Gastrocnemius medialis (tissue), 4 donors: ENCODE measurements at regions not wholly inside any gene's neighbourhood (a gene's known extent, or its start where the extent isn't known, plus 50 kb on each side); places are given as distances from the start of the nearest gene placed in this dataset.

Experiments
- ATAC-seq, 2 donors: fragments of 150-250 bp; one replicate each; pipeline ENCODE4 v1.9.1; 2016
- DNase-seq, 2 donors: peaks; one replicate each; pipeline ENCODE4 v3.0.0-alpha.2; 2019
- H3K27ac ChIP-seq, 4 donors: fragments of 200-600 bp; sonication (generic); 1 replicate in 1 of 4; 2 replicates in 3 of 4; pipeline ENCODE4 v1.5.1; 2016 to 2018; ENCODE audit warnings: mild to moderate bottlenecking in 2 of 4, moderate library complexity in 1 of 4
- H3K27me3 ChIP-seq, 3 donors: fragments of 200-600 bp; sonication (generic) in 2 of 3; 1 replicate in 1 of 3; 2 replicates in 2 of 3; pipeline versions ENCODE4 v1.5.1 to v1.6.0; 2016 to 2019; ENCODE audit warnings: mild to moderate bottlenecking in 1 of 3, moderate library complexity in 1 of 3
- H3K36me3 ChIP-seq, 2 donors: fragments of 200-600 bp; sonication (generic) in 1 of 2; one replicate each; pipeline ENCODE4 v1.5.1; 2017 to 2018
- H3K4me1 ChIP-seq, 2 donors: fragments of 200-600 bp; sonication (generic) in 1 of 2; one replicate each; pipeline ENCODE4 v1.5.1; 2016 to 2017; ENCODE audit warnings: mild to moderate bottlenecking in 2 of 2
- H3K4me3 ChIP-seq, 4 donors: fragments of 200-600 bp; sonication (generic) in 3 of 4; 1 replicate in 1 of 4; 2 replicates in 3 of 4; pipeline ENCODE4 v1.5.1; 2016 to 2019; ENCODE audit warnings: mild to moderate bottlenecking in 2 of 4
- H3K9me3 ChIP-seq, 3 donors: fragments of 200-600 bp; sonication (generic) in 2 of 3; 1 replicate in 1 of 3; 2 replicates in 2 of 3; pipeline ENCODE4 v1.5.1; 2016 to 2019
- CTCF ChIP-seq, 5 experiments: fragments of 450-650 bp in 3 of 5; fragments of 200-600 bp in 2 of 5; sonication (generic) in 2 of 5; IDR thresholded peaks in 4 of 5; conservative IDR thresholded peaks in 1 of 5; 1 replicate in 4 of 5; 2 replicates in 1 of 5; pipeline ENCODE4 v1.5.1; 2016 to 2019; ENCODE audit warnings: antibody characterized with exemption in 5 of 5, mild to moderate bottlenecking in 3 of 5, moderate library complexity in 3 of 5
- POLR2A ChIP-seq, 2 donors: fragments of 450-650 bp; IDR thresholded peaks; one replicate each; pipeline ENCODE4 v1.6.1; 2017; ENCODE audit warnings: antibody characterized with exemption in 2 of 2, mild to moderate bottlenecking in 2 of 2, moderate library complexity in 2 of 2
- in situ Hi-C, 4 donors: fragments of 200-750 bp; cut with MboI; loops; one replicate each; pipeline versions ENCODE4 v1.15.0 to v1.8.0; 2017; ENCODE audit warnings: low sequenced_read_pairs in 4 of 4
- intact Hi-C: fragments of 100-400 bp; cut with DNase I; formaldehyde crosslinking; loops from one replicate; pipeline ENCODE4 v1.15.1; 2023; ENCODE audit warnings: low total_unique reads

- Histone ChIP-seq H3K4me3 (no peak overlapping the region), H3K27me3 (peaks cover 14 to 20% (median 14%) of the 10 kb centered on the region in 3 donors), H3K4me1 (no peaks in the 10 kb centered on the region), H3K27ac (no peak overlapping the region), H3K36me3 (no peaks in the 10 kb centered on the region), H3K9me3 (no peaks in the 10 kb centered on the region)
- ATAC-seq (no peak), DNase-seq (no peak)
- in situ Hi-C loops = no loop called here
- intact Hi-C loops = no loop called here
- TF ChIP-seq POLR2A (IDR thresholded peaks at IDR 0.05) (no peak), CTCF (IDR thresholded peaks at IDR 0.05 in 4 of 5, conservative IDR thresholded peaks at IDR 0.05 in 1 of 5) (no peak)
These were observed 68.0 kb downstream of the MYCN start for GRCh38 chr2:16008331-16008850.

- H3K9me3 ChIP-seq = no peaks in the 10 kb centered on the region
- H3K4me1 ChIP-seq = no peaks in the 10 kb centered on the region
- no peak overlapping the region for H3K27ac ChIP-seq
- in situ Hi-C loops = no loop called here
- no peak overlapping the region for H3K4me3 ChIP-seq
- peaks cover 5 to 10% (median 6%) of the 10 kb centered on the region in 3 donors for H3K27me3 ChIP-seq
- TF ChIP-seq CTCF (IDR thresholded peaks at IDR 0.05 in 4 of 5, conservative IDR thresholded peaks at IDR 0.05 in 1 of 5) = no peak
- no peak for TF ChIP-seq POLR2A (IDR thresholded peaks at IDR 0.05)
- no peak for DNase-seq
- ATAC-seq = no peak
- intact Hi-C loops = no loop called here
- H3K36me3 ChIP-seq = no peaks in the 10 kb centered on the region
These were observed 67.0 kb downstream of the MYCN start for GRCh38 chr2:16007167-16007934.

GRCh38 chr2:16006537-16007166 lies 66.3 kb downstream of the MYCN start:
- DNase-seq (no peak), ATAC-seq (peak; percentile 24 to 30)
- Histone ChIP-seq H3K36me3 (no peaks in the 10 kb centered on the region), H3K4me3 (no peak overlapping the region), H3K9me3 (no peaks in the 10 kb centered on the region), H3K27ac (no peak overlapping the region), H3K27me3 (peaks cover 2 to 6% (median 2%) of the 10 kb centered on the region in 3 donors), H3K4me1 (no peaks in the 10 kb centered on the region)
- TF ChIP-seq POLR2A (IDR thresholded peaks at IDR 0.05) (no peak), CTCF (IDR thresholded peaks at IDR 0.05 in 4 of 5, conservative IDR thresholded peaks at IDR 0.05 in 1 of 5) (no peak)
- intact Hi-C loops (no loop called here), in situ Hi-C loops (no loop called here)

- peaks cover 0 to 6% (median 0%) of the 10 kb centered on the region in 3 donors for H3K27me3 ChIP-seq
- in situ Hi-C loops (no loop called here), intact Hi-C loops (no loop called here)
- ATAC-seq (peak; percentile 33 to 72), DNase-seq (peak in 1 of 2 donors; percentile 26)
- no peak overlapping the region for H3K4me3 ChIP-seq
- no peak overlapping the region for H3K27ac ChIP-seq
- TF ChIP-seq POLR2A (IDR thresholded peaks at IDR 0.05) (no peak), CTCF (IDR thresholded peaks at IDR 0.05 in 4 of 5, conservative IDR thresholded peaks at IDR 0.05 in 1 of 5) (no peak)
- H3K36me3 ChIP-seq = no peaks in the 10 kb centered on the region
- no peaks in the 10 kb centered on the region for H3K4me1 ChIP-seq
- no peaks in the 10 kb centered on the region for H3K9me3 ChIP-seq
These were observed 65.6 kb downstream of the MYCN start for GRCh38 chr2:16005816-16006536.
